ENCODE measurements at regions not wholly inside any gene's neighbourhood (a gene's known extent, or its start where the extent isn't known, plus 50 kb on each side); places are given as distances from the start of the nearest gene placed in this dataset.

GRCh38 chr10:6319119-6319518 is 116.4 kb downstream of the PFKFB3 start:
- TF ChIP-seq ZNF234 (CRISPR knock-in tag; conservative IDR thresholded peaks at IDR 0.05) (no peak), CEBPZ (IDR thresholded peaks at IDR 0.05; ENCODE audit: low read length) (no peak), ZNF570 (CRISPR knock-in tag; IDR thresholded peaks at IDR 0.05; ENCODE audit: borderline replicate concordance) (no peak), HOMEZ (CRISPR knock-in tag; IDR thresholded peaks at IDR 0.05; ENCODE audit: low read depth) (no peak)
